ENCODE measurements at regions not wholly inside any gene's neighbourhood (a gene's known extent, or its start where the extent isn't known, plus 50 kb on each side); places are given as distances from the start of the nearest gene placed in this dataset.

- H3K4me1 ChIP-seq (replicated peaks in 1 of 4; ENCODE audit: control insufficient read depth in 3 of 4, insufficient read depth in 4 of 4, low read length in 3 of 4) = peaks cover 2 to 8% (median 7%) of the 10 kb centered on the region in 4 experiments
- no peak overlapping the region for H3K18ac ChIP-seq (ENCODE audit: extremely low read depth, low read length)
- POLR2A ChIA-PET (ENCODE audit: partially characterized antibody) = no interaction called here
- no peak overlapping the region for H4K91ac ChIP-seq (replicated peaks; ENCODE audit: insufficient read length, low read length)
- H3K79me1 ChIP-seq (ENCODE audit: low read depth, low read length) = no peaks in the 10 kb centered on the region
- no peaks in the 10 kb centered on the region for H3K23me2 ChIP-seq (ENCODE audit: low read depth, low read length)
- H3K4me3 ChIP-seq (ENCODE audit: extremely low read depth in 1 of 4, insufficient read depth in 2 of 4, low read depth in 3 of 4, low read length in 4 of 4) = no peak overlapping the region; a peak in 1 of 8 replicates
- no peak overlapping the region for H2BK12ac ChIP-seq (ENCODE audit: low read depth, low read length)
- FAIRE-seq (no peak), DNase-seq (ENCODE audit: low read depth in 1 of 2, low spot score in 2 of 2) (no peak)
- no peak overlapping the region for H3K23ac ChIP-seq (ENCODE audit: insufficient read length)
- H2BK20ac ChIP-seq (ENCODE audit: low read length) = no peak overlapping the region
- H2BK15ac ChIP-seq (ENCODE audit: low read length) = no peak overlapping the region
- H2AK5ac ChIP-seq (ENCODE audit: low read depth, low read length) = no peak overlapping the region
- H2BK5ac ChIP-seq (ENCODE audit: low read depth, low read length) = no peak overlapping the region
- CTCF ChIA-PET (ENCODE audit: partially characterized antibody) = interaction anchor here (0.6 kb wide), 1 partner anchor 624 kb away, joined by 3 read pairs; no protein-coding TSS in a partner anchor
- no peak overlapping the region for H3K4ac ChIP-seq (replicated peaks; ENCODE audit: insufficient read length, low read depth, low read length)
- no peak overlapping the region for H3K27ac ChIP-seq (ENCODE audit: low read depth, low read length)
- no peak overlapping the region for H4K5ac ChIP-seq (ENCODE audit: insufficient read length, low read depth, low read length)
- no peaks in the 10 kb centered on the region; a peak in 1 of 7 replicates for H3K27me3 ChIP-seq (replicated peaks in 1 of 4; ENCODE audit: control insufficient read depth in 3 of 4, extremely low read depth in 1 of 4, insufficient read depth in 3 of 4, low read length in 3 of 4)
- no peak overlapping the region for H3K14ac ChIP-seq (ENCODE audit: insufficient read length)
- H3K9ac ChIP-seq (replicated peaks in 1 of 4; ENCODE audit: extremely low read depth in 1 of 4, low read depth in 3 of 4, low read length in 3 of 4) = no peak overlapping the region
- H2AFZ ChIP-seq (ENCODE audit: low read length) = no peak overlapping the region
- H2BK120ac ChIP-seq (replicated peaks; ENCODE audit: low read depth, low read length) = no peak overlapping the region
- H3K56ac ChIP-seq (replicated peaks; ENCODE audit: insufficient read length, low read depth, low read length) = no peak overlapping the region
- H4K20me1 ChIP-seq (replicated peaks in 1 of 2; ENCODE audit: control insufficient read depth in 1 of 2, insufficient read depth in 2 of 2, low read length in 2 of 2) = no peaks in the 10 kb centered on the region
- no peaks in the 10 kb centered on the region for H3K36me3 ChIP-seq (ENCODE audit: control insufficient read depth in 2 of 4, insufficient read depth in 4 of 4, low read length in 3 of 4)
- WGBS, 2 experiments (ENCODE audit: extremely low coverage in 1 of 2, insufficient coverage in 1 of 2, insufficient read length in 1 of 2, insufficient replicate concordance in 2 of 2, low coverage in 1 of 2, low lambda C conversion rate in 2 of 2, missing lambda C conversion rate in 1 of 2) = 91% methylated on average over 6 of the region's 6 CpGs; no CpG with 5 or more reads in 1 of the 2 experiments
- H3K4me2 ChIP-seq (ENCODE audit: insufficient read depth in 1 of 2, low read depth in 2 of 2, low read length in 2 of 2) = no peak overlapping the region
- H3K9me3 ChIP-seq (ENCODE audit: insufficient read depth in 2 of 2, low read depth in 1 of 2, low read length in 1 of 2) = no peaks in the 10 kb centered on the region
- H4K8ac ChIP-seq (ENCODE audit: extremely low read depth, insufficient read depth, low read length) = no peak overlapping the region
- H3K79me2 ChIP-seq (ENCODE audit: control insufficient read depth in 1 of 2, insufficient read depth in 2 of 2, low read length in 2 of 2) = 0 out of 4 replicates have a peak, but pooled peaks cover 0 to under 1% of the 10 kb centered on the region in 2 experiments
- TF ChIP-seq RBBP5 (IDR thresholded peaks at IDR 0.05; ENCODE audit: borderline replicate concordance, low read depth, low read length) = no peak
- TF ChIP-seq SP4 (IDR thresholded peaks at IDR 0.05; ENCODE audit: low read length) = no peak
- TF ChIP-seq RAD21 (IDR thresholded peaks at IDR 0.05 in 1 of 2, conservative IDR thresholded peaks at IDR 0.05 in 1 of 2; ENCODE audit: low read depth in 2 of 2, low read length in 2 of 2) = no peak
- TF ChIP-seq FOSL1 (IDR thresholded peaks at IDR 0.05; ENCODE audit: insufficient read depth, low read depth, low read length) = no peak
- no peak for TF ChIP-seq YY1 (IDR thresholded peaks at IDR 0.05; ENCODE audit: low read depth, low read length)
- TF ChIP-seq RFX5 (IDR thresholded peaks at IDR 0.05; ENCODE audit: borderline replicate concordance, low read depth, low read length) = no peak
- TF ChIP-seq EZH2 (IDR thresholded peaks at IDR 0.05; ENCODE audit: low read depth, low read length, severe bottlenecking) = no peak
- no peak for TF ChIP-seq ASH2L (IDR thresholded peaks at IDR 0.05; ENCODE audit: low read length)
- no peak for TF ChIP-seq HDAC2 (IDR thresholded peaks at IDR 0.05; ENCODE audit: borderline replicate concordance in 1 of 2, low read depth in 2 of 2, low read length in 2 of 2)
- no peak for TF ChIP-seq EGR1 (IDR thresholded peaks at IDR 0.05; ENCODE audit: borderline replicate concordance, low read depth, low read length)
- TF ChIP-seq SIN3A (conservative IDR thresholded peaks at IDR 0.05 in 1 of 2, IDR thresholded peaks at IDR 0.05 in 1 of 2; ENCODE audit: low read depth in 1 of 2, low read length in 2 of 2) = no peak
- TF ChIP-seq BCL11A (IDR thresholded peaks at IDR 0.05; ENCODE audit: low read depth in 2 of 2, low read length in 2 of 2) = no peak
- TF ChIP-seq KDM5A (IDR thresholded peaks at IDR 0.05; ENCODE audit: low read length) = no peak
- TF ChIP-seq GABPA (IDR thresholded peaks at IDR 0.05; ENCODE audit: borderline replicate concordance, insufficient read depth, low read length) = no peak
These were observed 478.6 kb downstream of the SHQ1 start for GRCh38 chr3:72369681-72370080.

All from H1 (cell line).